ENCODE measurements at regions not wholly inside any gene's neighbourhood (a gene's known extent, or its start where the extent isn't known, plus 50 kb on each side); places are given as distances from the start of the nearest gene placed in this dataset.

GRCh38 chr7:88516429-88516828 is 209.7 kb upstream of the STEAP4 start:
- no peak for DNase-seq
- intact Hi-C loops (cut with DNase I), result no loop called here

GRCh38 chr7:88515301-88515700 is 208.6 kb upstream of the STEAP4 start:
- intact Hi-C loops (cut with DNase I), result no loop called here
- no peak for DNase-seq

GRCh38 chr7:88509341-88509740 is 202.6 kb upstream of the STEAP4 start:
- intact Hi-C loops (cut with DNase I), result no loop called here
- DNase-seq, result no peak

- intact Hi-C loops (cut with DNase I), result no loop called here
- no peak for DNase-seq
These were observed 193.4 kb upstream of the STEAP4 start for GRCh38 chr7:88500131-88500530.

- intact Hi-C loops (cut with DNase I), result no loop called here
- DNase-seq, result no peak
These were observed 189.4 kb upstream of the STEAP4 start for GRCh38 chr7:88495881-88496725.

GRCh38 chr7:88492153-88492552 is 185.5 kb upstream of the STEAP4 start:
- DNase-seq, result no peak
- intact Hi-C loops (cut with DNase I), result no loop called here

- DNase-seq, result no peak
- intact Hi-C loops (cut with DNase I), result no loop called here
These were observed 184.2 kb upstream of the STEAP4 start for GRCh38 chr7:88490874-88491273.

GRCh38 chr7:88490161-88490560 is 183.5 kb upstream of the STEAP4 start:
- no peak for DNase-seq
- intact Hi-C loops (cut with DNase I), result no loop called here

- no peak for DNase-seq
- intact Hi-C loops (cut with DNase I), result no loop called here
These were observed 179.1 kb upstream of the STEAP4 start for GRCh38 chr7:88485821-88486220.

GRCh38 chr7:88484551-88484950 is 177.9 kb upstream of the STEAP4 start:
- intact Hi-C loops (cut with DNase I), result no loop called here
- no peak for DNase-seq

GRCh38 chr7:88480896-88481295 is 174.2 kb upstream of the STEAP4 start:
- DNase-seq, result peak in 9 of 10 donors; percentile 51 to 91 (median 69)
- intact Hi-C loops (cut with DNase I), result no loop called here

GRCh38 chr7:88480271-88480670 is 173.6 kb upstream of the STEAP4 start:
- intact Hi-C loops (cut with DNase I), result no loop called here
- DNase-seq, result no peak

GRCh38 chr7:88477976-88478375 is 171.3 kb upstream of the STEAP4 start:
- DNase-seq, result no peak

GRCh38 chr7:88465600-88465999 is 158.9 kb upstream of the STEAP4 start:
- intact Hi-C loops (cut with DNase I), result no loop called here

More at GRCh38 chr7:88477976-88478375, 171.3 kb upstream of the STEAP4 start:
- intact Hi-C loops (cut with DNase I), result no loop called here

GRCh38 chr7:88462799-88463198 is 156.1 kb upstream of the STEAP4 start:
- DNase-seq, result no peak
- intact Hi-C loops (cut with DNase I), result no loop called here

More at GRCh38 chr7:88465600-88465999, 158.9 kb upstream of the STEAP4 start:
- no peak for DNase-seq

- intact Hi-C loops (cut with DNase I), result no loop called here
- DNase-seq, result no peak
These were observed 154.0 kb upstream of the STEAP4 start for GRCh38 chr7:88460650-88461049.

- DNase-seq, result no peak
- intact Hi-C loops (cut with DNase I), result no loop called here
These were observed 152.3 kb upstream of the STEAP4 start for GRCh38 chr7:88458946-88459345.

- intact Hi-C loops (cut with DNase I), result no loop called here
- DNase-seq, result no peak
These were observed 151.6 kb upstream of the STEAP4 start for GRCh38 chr7:88458279-88458678.

- intact Hi-C loops (cut with DNase I), result no loop called here
- DNase-seq, result no peak
These were observed 150.6 kb upstream of the STEAP4 start for GRCh38 chr7:88457320-88457719.

GRCh38 chr7:88456490-88456889 is 149.8 kb upstream of the STEAP4 start:
- DNase-seq, result no peak

GRCh38 chr7:88455696-88456095 is 149.0 kb upstream of the STEAP4 start:
- no peak for DNase-seq
- intact Hi-C loops (cut with DNase I), result no loop called here

More at GRCh38 chr7:88456490-88456889, 149.8 kb upstream of the STEAP4 start:
- intact Hi-C loops (cut with DNase I), result no loop called here

- intact Hi-C loops (cut with DNase I), result no loop called here
- DNase-seq, result no peak
These were observed 146.0 kb upstream of the STEAP4 start for GRCh38 chr7:88452646-88453045.

All from posterior cingulate gyrus (tissue), 11 donors.